WI38 (cell line): ENCODE measurements at regions not wholly inside any gene's neighbourhood (a gene's known extent, or its start where the extent isn't known, plus 50 kb on each side); places are given as distances from the start of the nearest gene placed in this dataset.

Source experiments
- H3K4me3 ChIP-seq: 2 replicates; pipeline ENCODE4 v1.5.1; 2011; ENCODE audit warnings: low read depth, mild to moderate bottlenecking, control low read depth, low read length
- TF ChIP-seq, protein P1 (sequence below): IDR thresholded peaks from 2 replicates; pipeline ENCODE4 v1.5.1; 2012; ENCODE audit warnings: low read depth, mild to moderate bottlenecking, control low read depth, low read length

GRCh38 chr20:39538317-39538716, 576.2 kb downstream of the DHX35 start:
- TF ChIP-seq, protein P1, sequence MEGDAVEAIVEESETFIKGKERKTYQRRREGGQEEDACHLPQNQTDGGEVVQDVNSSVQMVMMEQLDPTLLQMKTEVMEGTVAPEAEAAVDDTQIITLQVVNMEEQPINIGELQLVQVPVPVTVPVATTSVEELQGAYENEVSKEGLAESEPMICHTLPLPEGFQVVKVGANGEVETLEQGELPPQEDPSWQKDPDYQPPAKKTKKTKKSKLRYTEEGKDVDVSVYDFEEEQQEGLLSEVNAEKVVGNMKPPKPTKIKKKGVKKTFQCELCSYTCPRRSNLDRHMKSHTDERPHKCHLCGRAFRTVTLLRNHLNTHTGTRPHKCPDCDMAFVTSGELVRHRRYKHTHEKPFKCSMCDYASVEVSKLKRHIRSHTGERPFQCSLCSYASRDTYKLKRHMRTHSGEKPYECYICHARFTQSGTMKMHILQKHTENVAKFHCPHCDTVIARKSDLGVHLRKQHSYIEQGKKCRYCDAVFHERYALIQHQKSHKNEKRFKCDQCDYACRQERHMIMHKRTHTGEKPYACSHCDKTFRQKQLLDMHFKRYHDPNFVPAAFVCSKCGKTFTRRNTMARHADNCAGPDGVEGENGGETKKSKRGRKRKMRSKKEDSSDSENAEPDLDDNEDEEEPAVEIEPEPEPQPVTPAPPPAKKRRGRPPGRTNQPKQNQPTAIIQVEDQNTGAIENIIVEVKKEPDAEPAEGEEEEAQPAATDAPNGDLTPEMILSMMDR = no peak
- H3K4me3 ChIP-seq = no peak overlapping the region

DNA sequence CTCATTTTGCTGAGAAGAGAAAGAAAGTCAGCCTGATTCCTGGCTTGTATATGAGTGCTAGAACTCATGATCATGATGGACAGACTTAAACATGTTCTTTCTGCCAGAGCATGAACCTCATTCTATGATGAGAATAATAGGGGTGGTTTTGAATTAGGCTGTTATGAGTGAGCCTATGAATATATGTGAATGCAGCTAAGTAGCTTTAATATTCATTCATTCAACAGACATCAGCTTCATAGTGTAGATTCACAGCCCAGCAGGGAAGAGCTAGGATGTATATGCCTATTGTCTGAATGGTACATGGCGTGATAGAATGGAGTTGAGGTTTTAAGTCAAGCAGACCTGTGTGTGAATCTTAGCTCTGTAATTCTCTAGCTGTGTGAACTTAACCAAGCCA, 573.2 kb downstream of the DHX35 start:
- H3K4me3 ChIP-seq = no peak overlapping the region
- TF ChIP-seq, protein P1 = no peak

- no peak overlapping the region for H3K4me3 ChIP-seq
- TF ChIP-seq, protein P1 = no peak
These were observed 572.7 kb downstream of the DHX35 start for GRCh38 chr20:39534846-39535245.

DNA sequence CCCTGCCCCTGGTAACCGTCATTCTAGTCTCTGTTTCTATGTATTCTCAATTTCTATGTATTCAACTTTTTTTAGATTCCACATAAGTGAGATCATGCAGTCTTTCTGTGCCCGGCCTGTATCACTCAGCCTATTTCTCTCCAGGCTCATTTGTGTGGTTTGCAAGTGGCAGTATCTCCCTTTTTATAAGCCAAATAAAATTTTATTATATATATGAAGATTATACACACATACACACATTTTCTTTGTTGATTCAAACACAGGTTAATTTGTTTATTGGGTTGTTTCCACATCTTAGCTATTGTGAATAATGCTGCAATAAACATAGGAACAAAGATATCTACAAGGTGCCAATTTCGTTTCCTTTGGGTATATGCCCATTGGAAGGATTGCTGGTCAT, 571.7 kb downstream of the DHX35 start:
- TF ChIP-seq, protein P1 = no peak

DNA sequence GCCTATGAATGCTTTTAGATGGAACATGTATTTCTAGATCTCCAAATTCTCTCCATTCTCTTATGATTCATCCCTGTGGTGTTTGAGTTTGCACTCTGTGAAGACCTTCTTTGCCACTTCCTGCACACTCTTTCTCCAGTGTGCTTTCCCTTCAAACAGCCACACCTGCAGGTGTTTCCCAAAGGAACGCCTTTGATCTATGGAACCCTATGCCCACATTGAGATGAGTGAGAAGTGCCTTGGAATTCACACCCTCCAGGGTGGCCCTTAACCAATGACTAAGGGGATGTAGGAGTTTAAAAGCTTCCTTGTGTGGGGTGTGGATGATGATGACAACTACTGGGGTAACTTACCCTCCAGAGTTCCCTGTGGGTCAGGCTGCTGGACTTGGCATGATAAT, 570.1 kb downstream of the DHX35 start:
- TF ChIP-seq, protein P1 = no peak
- H3K4me3 ChIP-seq = no peak overlapping the region

More for the DNA sequence above, 571.7 kb downstream of the DHX35 start:
- no peak overlapping the region for H3K4me3 ChIP-seq

DNA sequence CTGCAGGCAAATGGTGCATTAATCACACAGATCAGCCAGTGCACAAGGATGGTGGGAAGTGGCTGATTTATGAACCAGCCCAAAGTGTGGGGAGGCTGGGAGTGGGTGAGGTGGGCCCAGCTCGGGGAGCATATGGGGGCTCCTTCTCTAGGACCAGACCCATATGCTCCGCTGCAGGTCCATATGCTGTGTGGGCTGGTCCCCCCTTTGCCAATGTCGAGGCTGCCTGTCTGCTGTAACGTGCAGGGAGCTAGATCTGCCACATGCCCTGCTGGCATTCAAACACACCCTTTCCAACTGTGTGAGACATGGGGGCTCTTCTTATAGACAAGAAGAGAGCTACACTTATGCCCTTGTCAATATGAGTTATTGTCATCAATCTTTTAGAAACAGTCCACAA, 566.3 kb downstream of the DHX35 start:
- no peak overlapping the region for H3K4me3 ChIP-seq
- TF ChIP-seq, protein P1 = no peak

- TF ChIP-seq, protein P1 = no peak
- no peak overlapping the region for H3K4me3 ChIP-seq
These were observed 562.3 kb downstream of the DHX35 start for GRCh38 chr20:39524371-39524911.
